Keratinocyte (primary cell): ENCODE measurements at regions not wholly inside any gene's neighbourhood (a gene's known extent, or its start where the extent isn't known, plus 50 kb on each side); places are given as distances from the start of the nearest gene placed in this dataset.

ENCODE experiments used
- DNase-seq: peaks from one replicate; pipeline ENCODE4 v3.0.0-alpha.2; 2011; ENCODE audit warnings: low read depth, missing footprints, low spot score
- FAIRE-seq: peaks from 2 replicates; lab custom pipeline; 2011; peaks lifted over from hg19 to GRCh38; lab: Jason Lieb, UNC
- H2AFZ ChIP-seq: 2 replicates; pipeline ENCODE4 v1.6.0; 2012; ENCODE audit warnings: low read length, control low read depth, inconsistent platforms; ENCODE audit not compliant: control insufficient read depth
- H3K27ac ChIP-seq: 2 replicates; pipeline ENCODE4 v1.5.1; 2011; ENCODE audit warnings: low read length; ENCODE audit not compliant: control insufficient read depth, insufficient read depth
- H3K27me3 ChIP-seq: 3 replicates; pipeline ENCODE4 v1.6.0; 2011; ENCODE audit warnings: low read length; ENCODE audit not compliant: control insufficient read depth, insufficient read depth; ENCODE audit errors: extremely low read depth
- H3K36me3 ChIP-seq, 2 experiments: 2 replicates in 1 of 2; 3 replicates in 1 of 2; pipeline ENCODE4 v1.5.1; 2011; ENCODE audit warnings: low read length in 2 of 2, mild to moderate bottlenecking in 1 of 2; ENCODE audit not compliant: control insufficient read depth in 2 of 2, insufficient read depth in 2 of 2; ENCODE audit errors: extremely low read depth in 1 of 2
- H3K4me1 ChIP-seq: 3 replicates; pipeline ENCODE4 v1.5.1; 2011; ENCODE audit warnings: low read length; ENCODE audit not compliant: control insufficient read depth, insufficient read depth; ENCODE audit errors: extremely low read depth
- H3K4me2 ChIP-seq: 3 replicates; pipeline ENCODE4 v1.6.0; 2011; ENCODE audit warnings: low read depth, low read length; ENCODE audit not compliant: control insufficient read depth, insufficient read depth; ENCODE audit errors: extremely low read depth
- H3K4me3 ChIP-seq, 3 experiments: fragments of 200-600 bp in 1 of 3; sonication (generic) in 1 of 3; 2 replicates in 2 of 3; 3 replicates in 1 of 3; pipeline ENCODE4 v1.5.1; 2011 to 2016; ENCODE audit warnings: low read length in 3 of 3, mild to moderate bottlenecking in 3 of 3, control low read depth in 2 of 3, inconsistent platforms in 1 of 3, low read depth in 1 of 3, mixed read lengths in 1 of 3, mixed run types in 1 of 3, moderate library complexity in 1 of 3; ENCODE audit not compliant: control insufficient read depth in 2 of 3, insufficient read depth in 2 of 3; ENCODE audit errors: extremely low read depth in 1 of 3
- H3K79me2 ChIP-seq: 2 replicates; pipeline ENCODE4 v1.6.0; 2012; ENCODE audit warnings: low read length; ENCODE audit not compliant: control insufficient read depth, insufficient read depth
- H3K9ac ChIP-seq: 3 replicates; pipeline ENCODE4 v1.6.0; 2011; ENCODE audit warnings: low read length; ENCODE audit not compliant: control insufficient read depth, insufficient read depth; ENCODE audit errors: extremely low read depth
- H3K9me1 ChIP-seq: 3 replicates; pipeline ENCODE4 v1.6.0; 2011; ENCODE audit warnings: low read length; ENCODE audit not compliant: control insufficient read depth, insufficient read depth; ENCODE audit errors: extremely low read depth
- H3K9me3 ChIP-seq: 2 replicates; pipeline ENCODE4 v1.5.1; 2012; ENCODE audit warnings: low read depth, low read length; ENCODE audit not compliant: control insufficient read depth
- H4K20me1 ChIP-seq: 3 replicates; pipeline ENCODE4 v1.6.0; 2011; ENCODE audit warnings: low read length; ENCODE audit not compliant: control insufficient read depth, insufficient read depth; ENCODE audit errors: extremely low read depth
- EZH2 ChIP-seq: IDR thresholded peaks from one replicate; pipeline ENCODE4 v1.6.1; 2012; ENCODE audit warnings: inconsistent platforms, mild to moderate bottlenecking, low read length, moderate library complexity
- dilution Hi-C: fragments of 300-500 bp; cut with MboI; formaldehyde crosslinking; loops from one replicate; pipeline ENCODE4 v1.7.0; 2020; ENCODE audit warnings: low sequenced_read_pairs; ENCODE audit not compliant: extremely low pct_ligation_motif_present
- TF ChIP-seq, protein P1 (sequence below), 3 experiments: IDR thresholded peaks in 1 of 3; conservative IDR thresholded peaks in 1 of 3; optimal IDR thresholded peaks in 1 of 3; 2 replicates in 2 of 3; 3 replicates in 1 of 3; pipeline versions ENCODE3 to v1.5.1; 2011; ENCODE audit warnings: low read length in 3 of 3, mild to moderate bottlenecking in 3 of 3, moderate library complexity in 2 of 3, control low read depth in 1 of 3, inconsistent platforms in 1 of 3; ENCODE audit not compliant: insufficient read depth in 2 of 3; ENCODE audit errors: extremely low read depth in 1 of 3

DNA sequence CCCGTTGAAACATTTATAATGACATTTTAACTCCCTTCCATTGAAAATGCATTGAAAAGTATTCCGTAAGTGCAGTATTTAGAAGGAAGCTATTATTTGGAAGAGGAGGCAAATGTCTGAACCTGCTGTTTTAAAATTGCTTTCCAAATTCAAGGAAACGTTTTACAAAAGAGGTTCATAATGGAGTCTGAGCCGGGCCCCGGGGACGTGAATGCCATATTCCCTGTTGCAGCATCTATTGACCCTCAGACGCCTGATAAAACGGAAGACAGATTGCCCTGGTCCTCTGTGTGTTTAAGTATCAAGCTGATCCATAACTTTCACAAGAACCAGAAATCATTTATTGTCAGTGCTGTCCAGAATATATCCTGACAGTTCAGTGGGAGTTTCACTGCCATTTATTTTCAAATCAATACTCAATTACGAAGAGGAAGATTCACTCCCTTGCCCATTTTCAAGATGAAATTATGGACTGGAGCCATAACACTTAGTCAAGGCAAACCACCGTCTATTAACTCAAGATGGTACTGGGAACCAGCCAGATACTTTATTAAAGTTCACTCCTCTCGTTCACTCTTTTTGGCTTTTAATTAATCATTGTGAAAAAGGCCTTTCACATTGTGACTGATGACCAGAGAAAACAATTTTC lies 435.7 kb upstream of the PFKP start:
- Histone ChIP-seq H3K9ac (no peak overlapping the region), H3K27ac (no peak overlapping the region), H3K4me2 (no peak overlapping the region), H3K27me3 (no peaks in the 10 kb centered on the region), H3K4me1 (no peaks in the 10 kb centered on the region), H3K4me3 (no peak overlapping the region), H3K79me2 (no peaks in the 10 kb centered on the region), H2AFZ (no peak overlapping the region), H4K20me1 (no peaks in the 10 kb centered on the region), H3K9me3 (peaks cover 3% of the 10 kb centered on the region), H3K36me3 (no peaks in the 10 kb centered on the region), H3K9me1 (no peaks in the 10 kb centered on the region)
- no peak for FAIRE-seq
- DNase-seq: no peak
- dilution Hi-C loops: no loop called here
- TF ChIP-seq, protein P1, sequence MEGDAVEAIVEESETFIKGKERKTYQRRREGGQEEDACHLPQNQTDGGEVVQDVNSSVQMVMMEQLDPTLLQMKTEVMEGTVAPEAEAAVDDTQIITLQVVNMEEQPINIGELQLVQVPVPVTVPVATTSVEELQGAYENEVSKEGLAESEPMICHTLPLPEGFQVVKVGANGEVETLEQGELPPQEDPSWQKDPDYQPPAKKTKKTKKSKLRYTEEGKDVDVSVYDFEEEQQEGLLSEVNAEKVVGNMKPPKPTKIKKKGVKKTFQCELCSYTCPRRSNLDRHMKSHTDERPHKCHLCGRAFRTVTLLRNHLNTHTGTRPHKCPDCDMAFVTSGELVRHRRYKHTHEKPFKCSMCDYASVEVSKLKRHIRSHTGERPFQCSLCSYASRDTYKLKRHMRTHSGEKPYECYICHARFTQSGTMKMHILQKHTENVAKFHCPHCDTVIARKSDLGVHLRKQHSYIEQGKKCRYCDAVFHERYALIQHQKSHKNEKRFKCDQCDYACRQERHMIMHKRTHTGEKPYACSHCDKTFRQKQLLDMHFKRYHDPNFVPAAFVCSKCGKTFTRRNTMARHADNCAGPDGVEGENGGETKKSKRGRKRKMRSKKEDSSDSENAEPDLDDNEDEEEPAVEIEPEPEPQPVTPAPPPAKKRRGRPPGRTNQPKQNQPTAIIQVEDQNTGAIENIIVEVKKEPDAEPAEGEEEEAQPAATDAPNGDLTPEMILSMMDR (optimal IDR thresholded peaks at IDR 0.05 in 1 of 3, IDR thresholded peaks at IDR 0.05 in 1 of 3, conservative IDR thresholded peaks at IDR 0.05 in 1 of 3; ENCODE audit: extremely low read depth in 1 of 3, insufficient read depth in 2 of 3, low read length in 3 of 3): no peak
- no peak for TF ChIP-seq EZH2

DNA sequence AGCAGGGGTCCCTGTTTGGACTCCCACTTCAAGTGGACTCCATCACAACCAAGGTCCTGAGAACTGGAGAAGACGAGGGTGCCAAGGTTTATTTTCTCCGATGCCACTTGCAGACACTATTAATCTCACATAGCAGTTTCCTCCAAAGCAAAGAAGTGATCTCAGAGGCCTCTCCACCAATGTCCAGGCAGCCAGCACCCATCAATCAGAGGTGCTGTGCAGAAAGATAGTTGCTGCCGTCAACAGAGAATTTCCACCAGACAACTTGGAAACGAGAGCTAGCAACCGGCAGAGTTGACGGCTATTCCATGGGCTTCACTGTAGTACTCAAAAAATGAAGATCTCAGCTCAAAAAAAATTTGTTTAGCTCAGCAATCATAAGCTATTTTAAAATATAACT lies 438.6 kb upstream of the PFKP start:
- Histone ChIP-seq H3K27me3 (no peaks in the 10 kb centered on the region), H3K4me2 (no peak overlapping the region), H3K9me1 (no peaks in the 10 kb centered on the region), H3K27ac (no peak overlapping the region), H4K20me1 (no peaks in the 10 kb centered on the region), H3K9ac (no peak overlapping the region), H3K79me2 (no peaks in the 10 kb centered on the region), H3K4me1 (no peaks in the 10 kb centered on the region), H3K9me3 (peaks cover 2% of the 10 kb centered on the region), H2AFZ (no peak overlapping the region), H3K4me3 (no peak overlapping the region), H3K36me3 (no peaks in the 10 kb centered on the region)
- dilution Hi-C loops: no loop called here
- TF ChIP-seq EZH2: no peak
- TF ChIP-seq, protein P1 (optimal IDR thresholded peaks at IDR 0.05 in 1 of 3, IDR thresholded peaks at IDR 0.05 in 1 of 3, conservative IDR thresholded peaks at IDR 0.05 in 1 of 3; ENCODE audit: extremely low read depth in 1 of 3, insufficient read depth in 2 of 3, low read length in 3 of 3): no peak
- FAIRE-seq: no peak
- DNase-seq: no peak
